K562 (cell line): ENCODE measurements at regions not wholly inside any gene's neighbourhood (a gene's known extent, or its start where the extent isn't known, plus 50 kb on each side); places are given as distances from the start of the nearest gene placed in this dataset.

Source experiments
- ATAC-seq: fragments of 200-7000 bp; cut with Tn5 transposase; 3 replicates; pipeline ENCODE4 v1.9.1; 2020; ENCODE audit warnings: moderate library complexity
- BruUV-seq: library from RNA; stranded (reverse); fragments of 400-500 nt; replicated peaks from 2 replicates; lab custom pipeline; 2021; lab: Mats Ljungman, UMichigan
- CTCF ChIA-PET: fragments of 300-600 bp; formaldehyde crosslinking; extraction: SDS; loops from one replicate; lab custom pipeline; 2021; ENCODE audit warnings: low intra/inter-chr PET ratio; lab: Yijun Ruan, JAX
- POLR2A ChIA-PET: fragments of 300-600, 350-650 bp; sonication (Branson Sonifier 250); formaldehyde crosslinking; extraction: SDS; loops from one replicate; lab custom pipeline; 2021; ENCODE audit warnings: antibody characterized with exemption, inconsistent platforms; lab: Yijun Ruan, JAX
- DNase-seq, 4 experiments: peaks; one replicate each; pipeline versions ENCODE4 v3.0.0 to v3.0.0-alpha.2; 2011 to 2018; ENCODE audit warnings: low spot score in 3 of 4, mixed read lengths in 3 of 4; ENCODE audit errors: extremely low read depth in 1 of 4
- FAIRE-seq: peaks from 2 replicates; lab custom pipeline; 2011; peaks lifted over from hg19 to GRCh38; lab: Jason Lieb, UNC
- H2AFZ ChIP-seq: 2 replicates; pipeline ENCODE4 v1.6.0; 2011; ENCODE audit warnings: low read depth, low read length, control low read depth, inconsistent platforms
- H3K27ac ChIP-seq: fragments of 200-600 bp; 3 replicates; pipeline ENCODE4 v1.8.0; 2011; ENCODE audit warnings: low read depth, mild to moderate bottlenecking, control low read depth, inconsistent platforms, low read length, moderate library complexity, mixed read lengths; ENCODE audit errors: extremely low read depth
- H3K27me3 ChIP-seq, 2 experiments: fragments of 300-600 bp in 1 of 2; 2 replicates in 1 of 2; 3 replicates in 1 of 2; pipeline versions ENCODE4 v1.6.0 to v1.8.0; 2011; ENCODE audit warnings: inconsistent platforms in 2 of 2, low read length in 2 of 2, mild to moderate bottlenecking in 1 of 2, mixed read lengths in 1 of 2, moderate library complexity in 1 of 2; ENCODE audit not compliant: control insufficient read depth in 2 of 2, insufficient read depth in 2 of 2
- H3K36me3 ChIP-seq: fragments of 300-600 bp; 3 replicates; pipeline ENCODE4 v1.8.0; 2011; ENCODE audit warnings: mild to moderate bottlenecking, low read length, inconsistent platforms; ENCODE audit not compliant: control insufficient read depth, insufficient read depth
- H3K4me1 ChIP-seq, 2 experiments: fragments of 200-600 bp in 1 of 2; replicated peaks in 1 of 2; 2 replicates in 1 of 2; 3 replicates in 1 of 2; pipeline versions ENCODE4 v1.5.1 to v1.8.0; 2011; ENCODE audit warnings: inconsistent platforms in 2 of 2, low read length in 2 of 2, mild to moderate bottlenecking in 1 of 2, mixed read lengths in 1 of 2, moderate library complexity in 1 of 2; ENCODE audit not compliant: control insufficient read depth in 2 of 2, insufficient read depth in 2 of 2
- H3K4me2 ChIP-seq: 2 replicates; pipeline ENCODE4 v1.6.1; 2011; ENCODE audit warnings: low read length, control low read depth, inconsistent platforms, mixed read lengths; ENCODE audit not compliant: insufficient read depth
- H3K4me3 ChIP-seq: fragments of 200-600 bp; sonication (generic), shearing (Covaris generic); 2 replicates; pipeline ENCODE4 v1.5.1; 2016; ENCODE audit warnings: control low read depth, inconsistent platforms
- H3K79me2 ChIP-seq: fragments of 200-600 bp; 3 replicates; pipeline ENCODE4 v1.8.0; 2011; ENCODE audit warnings: low read length, inconsistent platforms; ENCODE audit not compliant: control insufficient read depth, insufficient read depth
- H3K9ac ChIP-seq, 2 experiments: 2 replicates each; pipeline versions ENCODE4 v1.6.0 to v1.6.1; 2011; ENCODE audit warnings: low read depth in 2 of 2, low read length in 2 of 2, control low read depth in 1 of 2, inconsistent platforms in 1 of 2, mild to moderate bottlenecking in 1 of 2, mixed read lengths in 1 of 2; ENCODE audit not compliant: insufficient read depth in 1 of 2
- H3K9me1 ChIP-seq: one replicate; pipeline ENCODE4 v1.6.0; 2011; ENCODE audit warnings: inconsistent platforms, mild to moderate bottlenecking, low read length, moderate library complexity; ENCODE audit not compliant: control insufficient read depth, insufficient read depth
- H3K9me3 ChIP-seq: replicated peaks from 2 replicates; pipeline ENCODE4 v1.5.1; 2011; ENCODE audit warnings: low read depth, low read length, inconsistent platforms; ENCODE audit not compliant: control insufficient read depth, insufficient read depth
- H4K20me1 ChIP-seq: replicated peaks from 2 replicates; pipeline ENCODE4 v1.6.1; 2011; ENCODE audit warnings: low read length, inconsistent platforms, mixed read lengths; ENCODE audit not compliant: control insufficient read depth, insufficient read depth
- CEBPB ChIP-seq: fragments of 450-650 bp; IDR thresholded peaks from 2 replicates; pipeline ENCODE4 v1.6.1; 2016; ENCODE audit warnings: missing genetic modification characterization, missing compliant biosample characterization
- E2F4 ChIP-seq: sonication (generic); formaldehyde crosslinking; IDR thresholded peaks from 2 replicates; pipeline ENCODE4 v1.8.0; 2022; ENCODE audit warnings: mild to moderate bottlenecking, low read depth, missing genetic modification reagents
- MAX ChIP-seq: sonication (generic); formaldehyde crosslinking; IDR thresholded peaks from 2 replicates; pipeline ENCODE4 v1.9.0; 2022; ENCODE audit warnings: mild to moderate bottlenecking, missing genetic modification reagents
- PHF8 ChIP-seq: fragments of 200-600 bp; sonication (generic); IDR thresholded peaks from 2 replicates; pipeline ENCODE4 v1.6.1; 2012; ENCODE audit warnings: mixed run types, mild to moderate bottlenecking, inconsistent platforms, low read length, moderate library complexity, borderline replicate concordance
- ZNF184 ChIP-seq: sonication (generic); formaldehyde crosslinking; IDR thresholded peaks from 2 replicates; pipeline ENCODE4 v1.5.0; 2020; ENCODE audit warnings: missing genetic modification reagents
- ZNF239 ChIP-seq: fragments of 250-450 bp; sonication (Bioruptor Pico); IDR thresholded peaks from 2 replicates; pipeline ENCODE4 v1.4.0; 2020; ENCODE audit warnings: mild to moderate bottlenecking
- ZNF354B ChIP-seq: fragments of 250-450 bp; sonication (Bioruptor Pico); IDR thresholded peaks from 2 replicates; pipeline ENCODE4 v1.4.0; 2020
- WGBS: fragments of 100-300 bp; shearing (Covaris generic); methylation state at CpG from one replicate; pipeline ENCODE4 v1.1.6; 2016; ENCODE audit warnings: low coverage, mixed read lengths; ENCODE audit not compliant: insufficient coverage; ENCODE audit errors: missing lambda C conversion rate; 5-methylcytosine and 5-hydroxymethylcytosine counted together
- in situ Hi-C: fragments of 300-500 bp; cut with MboI; formaldehyde crosslinking; loops from 4 replicates; pipeline ENCODE4 v1.15.0; 2018; ENCODE audit warnings: inconsistent platforms, mixed read lengths
- intact Hi-C: fragments of 100-400 bp; cut with micrococcal nuclease; formaldehyde crosslinking; loops from 2 replicates; pipeline ENCODE4 v1.14.2; 2022
- TF ChIP-seq, protein P1 (sequence below), 2 experiments: fragments of 450-650 bp; conservative IDR thresholded peaks; 2 replicates each; pipeline ENCODE4 v1.6.1; 2017; ENCODE audit warnings: mild to moderate bottlenecking in 2 of 2, moderate library complexity in 2 of 2

- H4K20me1 ChIP-seq: no peaks in the 10 kb centered on the region
- in situ Hi-C loops: no loop called here
- no peak overlapping the region for H3K27ac ChIP-seq
- DNase-seq: no peak
- no peak for ATAC-seq
- no peak for FAIRE-seq
- TF ChIP-seq ZNF184 (no peak), CEBPB (tag) (no peak), MAX (CRISPR knock-in tag) (no peak), ZNF354B (CRISPR knock-in tag) (no peak), PHF8 (no peak), ZNF239 (CRISPR knock-in tag) (no peak), E2F4 (CRISPR knock-in tag) (no peak)
- TF ChIP-seq, protein P1, sequence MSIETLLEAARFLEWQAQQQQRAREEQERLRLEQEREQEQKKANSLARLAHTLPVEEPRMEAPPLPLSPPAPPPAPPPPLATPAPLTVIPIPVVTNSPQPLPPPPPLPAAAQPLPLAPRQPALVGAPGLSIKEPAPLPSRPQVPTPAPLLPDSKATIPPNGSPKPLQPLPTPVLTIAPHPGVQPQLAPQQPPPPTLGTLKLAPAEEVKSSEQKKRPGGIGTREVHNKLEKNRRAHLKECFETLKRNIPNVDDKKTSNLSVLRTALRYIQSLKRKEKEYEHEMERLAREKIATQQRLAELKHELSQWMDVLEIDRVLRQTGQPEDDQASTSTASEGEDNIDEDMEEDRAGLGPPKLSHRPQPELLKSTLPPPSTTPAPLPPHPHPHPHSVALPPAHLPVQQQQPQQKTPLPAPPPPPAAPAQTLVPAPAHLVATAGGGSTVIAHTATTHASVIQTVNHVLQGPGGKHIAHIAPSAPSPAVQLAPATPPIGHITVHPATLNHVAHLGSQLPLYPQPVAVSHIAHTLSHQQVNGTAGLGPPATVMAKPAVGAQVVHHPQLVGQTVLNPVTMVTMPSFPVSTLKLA (conservative IDR thresholded peaks at IDR 0.05): no peak
- no peaks in the 10 kb centered on the region for H3K36me3 ChIP-seq
- intact Hi-C loops: no loop called here
- H3K9ac ChIP-seq: no peak overlapping the region
- H3K79me2 ChIP-seq: no peaks in the 10 kb centered on the region
- no peak overlapping the region for H3K4me3 ChIP-seq
- no peaks in the 10 kb centered on the region for H3K4me1 ChIP-seq
- no peaks in the 10 kb centered on the region for H3K9me3 ChIP-seq
- CTCF ChIA-PET: no interaction called here
- H3K27me3 ChIP-seq: no peaks in the 10 kb centered on the region
- no TSS peak for BruUV-seq
- H3K9me1 ChIP-seq: no peaks in the 10 kb centered on the region
- no peak overlapping the region for H2AFZ ChIP-seq
- 0% methylated on average over 5 of the region's 5 CpGs for WGBS
- H3K4me2 ChIP-seq: no peak overlapping the region
- POLR2A ChIA-PET: no interaction called here
These were observed 404.4 kb upstream of the SYT4 start for GRCh38 chr18:43681661-43682060.
